Spinal cord (tissue), 9 donors: ENCODE measurements at regions not wholly inside any gene's neighbourhood (a gene's known extent, or its start where the extent isn't known, plus 50 kb on each side); places are given as distances from the start of the nearest gene placed in this dataset.

Source experiments
- DNase-seq, 6 donors: peaks; one replicate each; pipeline versions ENCODE4 v3.0.0 to v3.0.0-alpha.2; 2013 to 2015; ENCODE audit warnings: low spot score in 6 of 6, low read depth in 4 of 6
- H3K27ac ChIP-seq: one replicate; pipeline ENCODE4 v1.5.1; 2013; ENCODE audit warnings: low read depth, low read length, control low read depth
- H3K27me3 ChIP-seq: one replicate; pipeline ENCODE4 v1.6.1; 2013; ENCODE audit warnings: low read length; ENCODE audit not compliant: control insufficient read depth, insufficient read depth
- H3K36me3 ChIP-seq: one replicate; pipeline ENCODE4 v1.6.1; 2013; ENCODE audit warnings: low read length; ENCODE audit not compliant: control insufficient read depth, insufficient read depth
- H3K4me1 ChIP-seq: one replicate; pipeline ENCODE4 v1.6.1; 2013; ENCODE audit warnings: low read length; ENCODE audit not compliant: control insufficient read depth, insufficient read depth
- H3K4me3 ChIP-seq: one replicate; pipeline ENCODE4 v1.5.1; 2013; ENCODE audit warnings: low read depth, low read length, control low read depth
- H3K9me3 ChIP-seq: one replicate; pipeline ENCODE4 v1.6.1; 2013; ENCODE audit warnings: low read length; ENCODE audit not compliant: control insufficient read depth, insufficient read depth
- WGBS: methylation state at CpG from one replicate; pipeline ENCODE4 v1.1.5; 2013; ENCODE audit warnings: missing lambda C conversion rate; ENCODE audit not compliant: insufficient coverage; 5-methylcytosine and 5-hydroxymethylcytosine counted together
- donor health status: healthy.

DNA sequence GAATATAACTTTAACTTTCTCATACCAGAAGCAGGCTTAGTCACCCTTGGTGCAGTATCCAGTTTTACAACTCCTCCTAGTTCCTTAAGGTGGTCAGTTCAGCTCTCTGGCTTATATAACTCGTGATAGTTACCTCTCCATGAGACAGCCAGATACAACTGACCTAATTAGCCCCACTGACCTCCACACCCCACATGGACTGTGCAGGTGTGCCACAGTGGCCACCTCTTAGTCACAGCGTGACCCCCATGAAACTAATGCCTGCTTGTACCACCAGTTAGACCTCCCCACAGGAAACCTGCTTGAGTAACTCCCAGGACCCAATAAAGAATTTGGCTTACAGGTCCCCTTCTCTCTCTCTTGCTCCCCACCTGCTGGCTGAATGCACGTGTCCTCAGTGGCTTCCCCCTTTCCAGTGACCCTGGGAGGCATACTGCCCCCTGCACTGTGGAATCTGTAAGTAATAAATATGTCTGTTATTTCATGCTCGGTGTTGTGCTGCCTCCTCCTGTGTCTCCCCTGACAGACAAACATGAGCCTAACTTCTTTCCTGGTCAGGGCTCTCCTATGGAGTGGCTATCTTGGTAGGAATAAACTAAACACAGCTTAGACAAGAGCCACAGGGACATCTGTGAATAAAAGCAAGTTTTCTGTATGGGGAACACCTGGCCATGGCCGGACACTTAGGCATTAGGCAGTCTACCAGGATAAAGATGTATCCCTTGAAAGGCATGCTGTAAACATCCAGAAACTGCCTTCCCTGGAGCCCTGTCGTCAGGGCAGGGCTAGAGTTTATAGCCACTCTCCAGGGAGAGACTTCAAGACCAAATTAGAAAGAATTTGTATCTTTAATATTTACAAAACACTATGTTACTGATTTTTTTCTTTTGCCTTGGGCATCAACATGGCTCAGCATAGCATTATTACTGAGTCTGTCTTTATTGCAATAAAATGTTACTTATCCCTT, 209.7 kb upstream of the BOD1L1 start:
- DNase-seq: no peak
- no peaks in the 10 kb centered on the region for H3K27me3 ChIP-seq
- no peaks in the 10 kb centered on the region for H3K4me1 ChIP-seq
- no peaks in the 10 kb centered on the region for H3K36me3 ChIP-seq
- H3K9me3 ChIP-seq: no peaks in the 10 kb centered on the region
- WGBS: 40% methylated on average over 3 of the region's 6 CpGs
- H3K4me3 ChIP-seq: no peak overlapping the region
- no peak overlapping the region for H3K27ac ChIP-seq

DNA sequence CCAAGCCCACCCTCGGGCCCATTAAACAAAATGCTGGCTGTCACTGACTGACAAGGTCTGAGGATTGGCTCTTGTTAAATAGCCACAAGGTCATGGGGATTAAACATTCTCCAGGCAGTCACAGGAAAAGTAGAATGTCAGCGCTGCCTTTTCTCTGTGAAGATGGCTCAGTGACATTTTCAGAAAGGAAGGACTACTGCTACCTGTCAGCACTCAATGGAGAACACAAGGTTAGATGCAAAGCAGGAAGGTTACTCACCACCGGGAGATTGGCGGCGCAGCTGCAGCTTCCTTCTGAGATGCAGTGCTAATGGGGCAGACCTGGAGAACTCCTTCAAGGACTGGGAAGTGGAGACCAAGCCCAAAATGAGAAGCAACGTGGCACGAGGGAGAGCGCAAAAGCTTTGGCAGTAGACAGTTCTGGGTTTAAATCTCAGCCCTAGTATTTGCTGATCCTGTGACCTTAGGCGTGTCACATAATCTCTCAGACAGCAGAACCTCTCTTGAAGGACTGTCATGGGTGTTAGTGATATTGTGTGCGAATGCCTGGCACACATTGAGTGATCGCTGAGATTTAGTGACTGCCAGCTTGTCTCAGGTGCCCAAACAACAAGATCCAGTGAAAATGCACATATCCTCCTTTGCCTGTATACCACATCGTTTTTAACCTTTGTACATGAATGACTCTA, 213.1 kb upstream of the BOD1L1 start:
- no peak overlapping the region for H3K4me3 ChIP-seq
- H3K4me1 ChIP-seq: no peaks in the 10 kb centered on the region
- H3K9me3 ChIP-seq: no peaks in the 10 kb centered on the region
- WGBS: 67% methylated on average over 8 of the region's 12 CpGs
- no peak overlapping the region for H3K27ac ChIP-seq
- no peaks in the 10 kb centered on the region for H3K36me3 ChIP-seq
- no peaks in the 10 kb centered on the region for H3K27me3 ChIP-seq
- peak in 1 of 6 donors; percentile 39 for DNase-seq

DNA sequence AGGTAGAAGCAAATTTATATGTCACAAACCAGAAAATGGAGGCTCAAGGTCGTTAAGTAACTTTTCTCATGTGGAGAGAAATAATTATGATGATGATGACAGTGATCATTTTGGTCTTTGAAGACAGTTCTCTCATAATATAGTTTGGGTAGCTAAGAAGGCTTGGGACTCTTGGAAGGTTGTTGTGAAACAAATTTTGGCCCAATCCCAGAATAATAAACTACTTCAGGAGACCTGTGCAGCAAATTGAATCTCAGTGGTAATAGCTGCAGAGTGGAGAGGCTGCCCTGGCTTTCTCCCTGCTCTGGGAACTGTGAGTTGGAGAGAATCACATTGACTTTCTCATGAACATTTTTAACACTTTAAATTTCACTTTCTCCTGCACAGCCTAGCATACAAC, 217.2 kb upstream of the BOD1L1 start:
- Histone ChIP-seq H3K27ac (no peak overlapping the region), H3K36me3 (no peaks in the 10 kb centered on the region), H3K4me1 (no peaks in the 10 kb centered on the region), H3K9me3 (no peaks in the 10 kb centered on the region), H3K27me3 (no peaks in the 10 kb centered on the region), H3K4me3 (no peak overlapping the region)
- no CpG with 5 or more reads among the region's 1 CpG for WGBS
- peak in 1 of 6 donors; percentile 38 for DNase-seq

- H3K4me1 ChIP-seq: peaks cover 3% of the 10 kb centered on the region
- H3K4me3 ChIP-seq: no peak overlapping the region
- no peaks in the 10 kb centered on the region for H3K36me3 ChIP-seq
- H3K27ac ChIP-seq: no peak overlapping the region
- no peak for DNase-seq
- H3K27me3 ChIP-seq: no peaks in the 10 kb centered on the region
- no CpG with 5 or more reads among the region's 2 CpGs for WGBS
- H3K9me3 ChIP-seq: no peaks in the 10 kb centered on the region
Observed at GRCh38 chr4:13849778-13850177, 222.3 kb upstream of the BOD1L1 start.

DNA sequence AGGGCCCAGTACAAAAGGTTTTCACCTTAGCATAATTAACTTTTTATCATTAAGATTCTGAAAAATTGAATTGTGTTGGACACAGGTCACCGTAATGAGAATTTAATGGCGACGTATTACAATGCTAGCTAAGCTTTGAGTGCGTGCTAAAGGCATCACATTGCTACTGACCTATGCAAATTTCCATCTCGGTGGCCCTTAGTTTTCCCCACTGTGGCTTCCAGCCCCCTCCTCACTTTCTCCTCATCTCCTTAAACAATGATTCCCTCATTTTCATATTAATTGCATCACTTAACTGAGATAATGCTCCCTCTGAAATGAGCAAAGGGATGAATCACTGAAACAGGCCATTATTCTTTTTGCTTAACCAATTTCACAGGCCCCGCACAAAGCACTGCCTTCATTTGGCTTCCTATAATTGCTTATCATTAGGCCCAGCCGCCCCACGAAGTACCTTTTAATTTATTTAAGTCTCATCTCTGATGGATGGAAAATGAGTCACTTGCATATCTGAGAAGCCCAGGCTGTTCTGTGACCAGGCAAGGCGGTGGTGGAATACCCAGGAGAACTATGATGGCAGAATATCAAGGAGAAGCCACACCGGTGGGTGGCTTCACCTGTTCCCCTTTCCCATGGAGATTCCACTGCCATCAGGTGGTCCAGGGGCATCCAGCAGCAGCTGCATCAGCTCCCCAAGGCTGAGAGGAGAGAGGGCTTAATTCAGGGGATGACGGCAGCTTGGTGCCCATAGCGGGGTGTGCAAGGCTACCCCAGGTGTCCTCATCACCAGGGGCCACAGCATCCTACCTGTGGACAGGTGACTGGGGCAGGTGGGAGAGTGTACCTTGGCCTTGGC, 223.8 kb upstream of the BOD1L1 start:
- peak in 1 of 6 donors; percentile 89 for DNase-seq
- 61% methylated on average over 8 of the region's 12 CpGs for WGBS
- Histone ChIP-seq H3K27ac (no peak overlapping the region), H3K4me1 (peaks cover 3% of the 10 kb centered on the region), H3K4me3 (no peak overlapping the region), H3K9me3 (no peaks in the 10 kb centered on the region), H3K27me3 (no peaks in the 10 kb centered on the region), H3K36me3 (no peaks in the 10 kb centered on the region)

- DNase-seq: no peak
- H3K36me3 ChIP-seq: no peaks in the 10 kb centered on the region
- no CpG with 5 or more reads among the region's 1 CpG for WGBS
- no peak overlapping the region for H3K27ac ChIP-seq
- H3K27me3 ChIP-seq: no peaks in the 10 kb centered on the region
- H3K9me3 ChIP-seq: no peaks in the 10 kb centered on the region
- peaks cover 3% of the 10 kb centered on the region for H3K4me1 ChIP-seq
- no peak overlapping the region for H3K4me3 ChIP-seq
Observed at GRCh38 chr4:13852411-13852810, 224.9 kb upstream of the BOD1L1 start.

GRCh38 chr4:13856387-13856786, 228.9 kb upstream of the BOD1L1 start:
- Histone ChIP-seq H3K27ac (no peak overlapping the region), H3K36me3 (no peaks in the 10 kb centered on the region), H3K4me1 (peaks cover 3% of the 10 kb centered on the region), H3K4me3 (no peak overlapping the region), H3K27me3 (no peaks in the 10 kb centered on the region), H3K9me3 (no peaks in the 10 kb centered on the region)
- WGBS: no CpG with 5 or more reads among the region's 5 CpGs
- no peak for DNase-seq

DNA sequence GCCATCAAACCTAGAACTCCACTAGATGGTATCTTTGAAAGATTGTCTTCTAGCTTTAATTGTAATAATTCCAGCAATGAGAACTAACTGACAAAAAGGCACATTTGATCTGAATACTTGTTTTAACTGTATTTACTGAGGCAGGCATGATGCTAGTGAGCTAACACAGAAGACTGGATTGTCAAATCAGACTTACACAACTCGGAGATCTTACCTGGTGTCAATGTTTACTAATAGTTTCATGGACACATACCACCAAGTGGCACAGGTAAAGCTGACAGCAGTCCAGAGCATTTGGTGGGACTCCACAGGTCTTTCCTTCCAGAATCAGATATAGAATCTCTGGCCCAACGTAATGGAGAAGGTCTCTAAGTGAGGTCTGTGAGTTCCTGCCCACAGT, 229.9 kb upstream of the BOD1L1 start:
- H3K36me3 ChIP-seq: no peaks in the 10 kb centered on the region
- 100% methylated on average over 1 of the region's 2 CpGs for whole genome bisulfite sequencing
- H3K27ac ChIP-seq: no peak overlapping the region
- H3K27me3 ChIP-seq: no peaks in the 10 kb centered on the region
- no peaks in the 10 kb centered on the region for H3K9me3 ChIP-seq
- no peak for DNase-seq
- H3K4me1 ChIP-seq: no peaks in the 10 kb centered on the region
- no peak overlapping the region for H3K4me3 ChIP-seq

GRCh38 chr4:13857800-13858199, 230.3 kb upstream of the BOD1L1 start:
- no peak for DNase-seq
- Histone ChIP-seq H3K4me1 (no peaks in the 10 kb centered on the region), H3K27me3 (no peaks in the 10 kb centered on the region), H3K9me3 (no peaks in the 10 kb centered on the region), H3K36me3 (no peaks in the 10 kb centered on the region), H3K4me3 (no peak overlapping the region), H3K27ac (no peak overlapping the region)
